Adrenal gland (tissue), 9 donors: ENCODE measurements at regions not wholly inside any gene's neighbourhood (a gene's known extent, or its start where the extent isn't known, plus 50 kb on each side); places are given as distances from the start of the nearest gene placed in this dataset.

Source experiments
- DNase-seq, 7 donors: peaks; one replicate each; pipeline ENCODE4 v3.0.0-alpha.2; 2019 to 2020
- H3K27ac ChIP-seq, 5 donors: fragments of 200-600 bp; sonication (generic) in 4 of 5; 1 replicate in 3 of 5; 2 replicates in 2 of 5; pipeline versions ENCODE4 v1.5.1 to v1.8.0; 2016 to 2020; ENCODE audit warnings: mild to moderate bottlenecking in 1 of 5
- H3K27me3 ChIP-seq: fragments of 200-600 bp; 2 replicates; pipeline ENCODE4 v1.8.0; 2021
- H3K36me3 ChIP-seq, 2 donors: fragments of 200-600 bp; replicated peaks in 1 of 2; 1 replicate in 1 of 2; 2 replicates in 1 of 2; pipeline versions ENCODE4 v1.5.1 to v1.8.0; 2018 to 2022
- H3K4me1 ChIP-seq, 2 donors: fragments of 200-600 bp; replicated peaks in 1 of 2; 1 replicate in 1 of 2; 2 replicates in 1 of 2; pipeline versions ENCODE4 v1.5.1 to v1.8.0; 2018 to 2021
- H3K4me3 ChIP-seq, 4 donors: fragments of 200-600 bp; sonication (generic) in 3 of 4; one replicate each; pipeline ENCODE4 v1.5.1; 2016 to 2018
- H3K9me3 ChIP-seq, 3 donors: fragments of 200-600 bp; sonication (generic) in 1 of 3; replicated peaks in 1 of 3; 1 replicate in 2 of 3; 2 replicates in 1 of 3; pipeline versions ENCODE4 v1.5.1 to v1.8.0; 2016 to 2021
- CTCF ChIP-seq, 6 experiments: fragments of 450-650 bp in 4 of 6; fragments of 200-600 bp in 2 of 6; sonication (generic) in 1 of 6; IDR thresholded peaks; 1 replicate in 5 of 6; 2 replicates in 1 of 6; pipeline versions ENCODE4 v1.5.1 to v1.8.0; 2016 to 2021; ENCODE audit warnings: antibody characterized with exemption in 6 of 6, mild to moderate bottlenecking in 2 of 6, moderate library complexity in 1 of 6
- POLR2A ChIP-seq, 2 donors: fragments of 450-650 bp; IDR thresholded peaks; one replicate each; pipeline ENCODE4 v1.6.1; 2017; ENCODE audit warnings: antibody characterized with exemption in 2 of 2, mild to moderate bottlenecking in 2 of 2, moderate library complexity in 1 of 2
- WGBS, 4 donors: extraction: QIAGEN DNeasy Blood & Tissue Kit in 2 of 4; methylation state at CpG; one replicate each; pipeline versions ENCODE4 v1.1.5 to v1.1.7; 2013 to 2017; 5-methylcytosine and 5-hydroxymethylcytosine counted together
- intact Hi-C, 2 donors: fragments of 100-400 bp; cut with DNase I; formaldehyde crosslinking; loops; one replicate each; pipeline versions ENCODE4 v1.14.1 to v1.15.0; 2022 to 2023
- donor health status: healthy with polysubstance abuse.
- donor health status: Bipolar disorder and iron deficiency.
- donor health status: DM: yes; HTN: yes; CAD: no.
- donor health status: DM: no; HTN: no; CAD: no.
- donor health status: DM: no; HTN: no; CAD: no.

GRCh38 chr4:124589786-124590185 is 122.7 kb downstream of the ANKRD50 start:
- no peaks in the 10 kb centered on the region for H3K9me3 ChIP-seq
- no peaks in the 10 kb centered on the region for H3K27me3 ChIP-seq
- WGBS, 4 donors: 74 to 90% (median 87%) methylated on average over 1 of the region's 1 CpG
- TF ChIP-seq POLR2A (IDR thresholded peaks at IDR 0.05): no peak
- no peak for TF ChIP-seq CTCF (IDR thresholded peaks at IDR 0.05)
- no peaks in the 10 kb centered on the region for H3K36me3 ChIP-seq
- intact Hi-C loops: no loop called here
- no peak overlapping the region for H3K27ac ChIP-seq
- no peak overlapping the region for H3K4me3 ChIP-seq
- DNase-seq: no peak
- no peaks in the 10 kb centered on the region for H3K4me1 ChIP-seq

DNA sequence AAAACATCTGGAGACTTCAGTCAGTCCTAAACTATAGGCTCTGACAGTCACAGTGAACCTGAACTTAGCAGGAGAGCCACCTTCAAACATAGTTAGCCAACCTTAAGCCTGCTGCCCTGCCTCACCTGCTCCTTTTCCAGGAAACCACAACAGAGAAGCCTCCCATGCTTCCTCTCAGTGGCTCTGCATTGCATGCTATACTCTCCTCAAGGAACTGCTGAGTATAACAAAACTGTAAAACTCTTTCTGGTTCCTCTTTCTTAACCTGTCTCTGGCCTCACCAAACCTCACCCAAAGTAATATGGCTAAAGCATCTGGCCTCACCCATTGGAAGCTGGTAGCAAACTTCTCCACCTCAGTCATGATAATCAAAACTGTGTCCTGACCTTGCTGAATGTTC is 122.1 kb downstream of the ANKRD50 start:
- intact Hi-C loops: no loop called here
- Histone ChIP-seq H3K27me3 (no peaks in the 10 kb centered on the region), H3K4me1 (no peaks in the 10 kb centered on the region), H3K27ac (no peak overlapping the region), H3K9me3 (no peaks in the 10 kb centered on the region), H3K4me3 (no peak overlapping the region), H3K36me3 (no peaks in the 10 kb centered on the region)
- DNase-seq: no peak
- TF ChIP-seq CTCF (IDR thresholded peaks at IDR 0.05) (no peak), POLR2A (IDR thresholded peaks at IDR 0.05) (no peak)

- Histone ChIP-seq H3K4me3 (no peak overlapping the region), H3K9me3 (no peaks in the 10 kb centered on the region), H3K4me1 (no peaks in the 10 kb centered on the region), H3K27ac (no peak overlapping the region), H3K36me3 (no peaks in the 10 kb centered on the region), H3K27me3 (no peaks in the 10 kb centered on the region)
- 73 to 92% (median 81%) methylated on average over 2 of the region's 2 CpGs for WGBS, 4 donors
- TF ChIP-seq CTCF (IDR thresholded peaks at IDR 0.05) (no peak), POLR2A (IDR thresholded peaks at IDR 0.05) (no peak)
- intact Hi-C loops: no loop called here
- DNase-seq: no peak
Measured at GRCh38 chr4:124591637-124592036, 120.9 kb downstream of the ANKRD50 start.

- intact Hi-C loops: no loop called here
- no peak for DNase-seq
- no peaks in the 10 kb centered on the region for H3K4me1 ChIP-seq
- H3K9me3 ChIP-seq: no peaks in the 10 kb centered on the region
- H3K27ac ChIP-seq: no peak overlapping the region
- no peak overlapping the region for H3K4me3 ChIP-seq
- 77 to 91% (median 85%) methylated on average over 2 of the region's 2 CpGs for WGBS, 4 donors
- no peak for TF ChIP-seq POLR2A (IDR thresholded peaks at IDR 0.05)
- no peak for TF ChIP-seq CTCF (IDR thresholded peaks at IDR 0.05)
- no peaks in the 10 kb centered on the region for H3K27me3 ChIP-seq
- H3K36me3 ChIP-seq: no peaks in the 10 kb centered on the region
Measured at GRCh38 chr4:124593494-124593893, 119.0 kb downstream of the ANKRD50 start.
